ENCODE measurements at regions not wholly inside any gene's neighbourhood (a gene's known extent, or its start where the extent isn't known, plus 50 kb on each side); places are given as distances from the start of the nearest gene placed in this dataset.

DNA sequence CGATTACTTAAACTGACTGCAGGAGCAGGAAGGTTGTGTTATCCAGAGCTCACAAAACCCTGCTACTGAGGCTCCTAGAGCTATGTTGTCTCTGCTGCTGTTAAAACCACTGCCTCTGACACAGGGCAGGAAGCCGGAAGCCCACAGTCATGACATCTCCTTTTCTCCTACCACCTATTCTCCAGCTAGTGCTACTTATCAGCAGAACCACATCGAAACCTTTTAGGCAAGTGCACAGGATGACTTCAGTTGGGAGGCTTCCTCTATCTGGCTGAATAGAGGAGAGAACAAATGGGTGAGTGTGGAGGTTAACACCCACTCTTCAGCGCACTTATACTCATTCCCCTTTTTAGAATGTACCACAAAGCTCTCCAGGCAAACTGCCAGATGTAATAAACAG is 638.0 kb downstream of the OTOL1 start:
- Histone ChIP-seq H3K27me3 (ENCODE audit: control insufficient read depth, insufficient read depth, low read length) (no peaks in the 10 kb centered on the region), H3K9me3 (ENCODE audit: control insufficient read depth, low read length) (no peaks in the 10 kb centered on the region), H3K4me3 (ENCODE audit: low read depth, low read length) (no peak overlapping the region), H3K27ac (no peak overlapping the region), H3K9ac (no peak overlapping the region), H3K36me3 (ENCODE audit: control insufficient read depth, insufficient read depth, low read length) (no peaks in the 10 kb centered on the region), H3K4me2 (ENCODE audit: low read length) (no peak overlapping the region), H3K79me2 (no peaks in the 10 kb centered on the region), H3K4me1 (no peaks in the 10 kb centered on the region), H2AFZ (no peak overlapping the region)
- TF ChIP-seq, protein P1, sequence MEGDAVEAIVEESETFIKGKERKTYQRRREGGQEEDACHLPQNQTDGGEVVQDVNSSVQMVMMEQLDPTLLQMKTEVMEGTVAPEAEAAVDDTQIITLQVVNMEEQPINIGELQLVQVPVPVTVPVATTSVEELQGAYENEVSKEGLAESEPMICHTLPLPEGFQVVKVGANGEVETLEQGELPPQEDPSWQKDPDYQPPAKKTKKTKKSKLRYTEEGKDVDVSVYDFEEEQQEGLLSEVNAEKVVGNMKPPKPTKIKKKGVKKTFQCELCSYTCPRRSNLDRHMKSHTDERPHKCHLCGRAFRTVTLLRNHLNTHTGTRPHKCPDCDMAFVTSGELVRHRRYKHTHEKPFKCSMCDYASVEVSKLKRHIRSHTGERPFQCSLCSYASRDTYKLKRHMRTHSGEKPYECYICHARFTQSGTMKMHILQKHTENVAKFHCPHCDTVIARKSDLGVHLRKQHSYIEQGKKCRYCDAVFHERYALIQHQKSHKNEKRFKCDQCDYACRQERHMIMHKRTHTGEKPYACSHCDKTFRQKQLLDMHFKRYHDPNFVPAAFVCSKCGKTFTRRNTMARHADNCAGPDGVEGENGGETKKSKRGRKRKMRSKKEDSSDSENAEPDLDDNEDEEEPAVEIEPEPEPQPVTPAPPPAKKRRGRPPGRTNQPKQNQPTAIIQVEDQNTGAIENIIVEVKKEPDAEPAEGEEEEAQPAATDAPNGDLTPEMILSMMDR (IDR thresholded peaks at IDR 0.05) = no peak

GRCh38 chr3:162136136-162136535 is 639.5 kb downstream of the OTOL1 start:
- Histone ChIP-seq H2AFZ (no peak overlapping the region), H3K4me3 (ENCODE audit: low read depth, low read length) (no peak overlapping the region), H3K4me1 (no peaks in the 10 kb centered on the region), H3K9me3 (ENCODE audit: control insufficient read depth, low read length) (no peaks in the 10 kb centered on the region), H3K27ac (no peak overlapping the region), H3K36me3 (ENCODE audit: control insufficient read depth, insufficient read depth, low read length) (no peaks in the 10 kb centered on the region), H3K9ac (no peak overlapping the region), H3K27me3 (ENCODE audit: control insufficient read depth, insufficient read depth, low read length) (no peaks in the 10 kb centered on the region), H3K79me2 (no peaks in the 10 kb centered on the region), H3K4me2 (ENCODE audit: low read length) (no peak overlapping the region)
- TF ChIP-seq, protein P1 (IDR thresholded peaks at IDR 0.05) = no peak

GRCh38 chr3:162138509-162138908 is 641.9 kb downstream of the OTOL1 start:
- H3K27ac ChIP-seq = no peak overlapping the region
- H3K79me2 ChIP-seq = no peaks in the 10 kb centered on the region
- TF ChIP-seq, protein P1 (IDR thresholded peaks at IDR 0.05) = no peak
- no peaks in the 10 kb centered on the region for H3K4me1 ChIP-seq
- no peak overlapping the region for H3K4me3 ChIP-seq (ENCODE audit: low read depth, low read length)
- H3K27me3 ChIP-seq (ENCODE audit: control insufficient read depth, insufficient read depth, low read length) = no peaks in the 10 kb centered on the region
- H3K36me3 ChIP-seq (ENCODE audit: control insufficient read depth, insufficient read depth, low read length) = no peaks in the 10 kb centered on the region
- H2AFZ ChIP-seq = no peak overlapping the region
- no peak overlapping the region for H3K4me2 ChIP-seq (ENCODE audit: low read length)
- H3K9me3 ChIP-seq (ENCODE audit: control insufficient read depth, low read length) = no peaks in the 10 kb centered on the region
- no peak overlapping the region for H3K9ac ChIP-seq

DNA sequence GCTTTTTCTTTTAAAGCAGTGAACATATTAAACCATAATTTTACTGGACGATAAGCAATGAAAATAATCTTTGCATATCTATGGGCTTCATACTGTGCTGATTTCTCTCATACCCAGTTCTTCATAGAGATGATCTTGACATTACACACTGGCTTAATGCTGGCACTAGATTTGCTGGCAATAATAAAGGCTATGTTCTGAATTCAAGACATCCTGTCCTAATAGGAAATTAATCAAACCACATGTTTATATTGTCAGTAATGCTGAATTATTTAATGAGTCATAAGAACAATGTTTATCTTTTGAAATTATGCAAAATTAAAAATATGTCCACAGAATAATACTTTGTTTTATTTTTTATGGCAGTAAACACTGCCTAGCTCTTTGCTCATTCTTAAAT is 643.2 kb downstream of the OTOL1 start:
- Histone ChIP-seq H2AFZ (no peak overlapping the region), H3K4me3 (ENCODE audit: low read depth, low read length) (no peak overlapping the region), H3K27me3 (ENCODE audit: control insufficient read depth, insufficient read depth, low read length) (no peaks in the 10 kb centered on the region), H3K9ac (no peak overlapping the region), H3K4me2 (ENCODE audit: low read length) (no peak overlapping the region), H3K36me3 (ENCODE audit: control insufficient read depth, insufficient read depth, low read length) (no peaks in the 10 kb centered on the region), H3K9me3 (ENCODE audit: control insufficient read depth, low read length) (no peaks in the 10 kb centered on the region), H3K27ac (no peak overlapping the region), H3K4me1 (no peaks in the 10 kb centered on the region), H3K79me2 (no peaks in the 10 kb centered on the region)
- TF ChIP-seq, protein P1 (IDR thresholded peaks at IDR 0.05) = no peak

DNA sequence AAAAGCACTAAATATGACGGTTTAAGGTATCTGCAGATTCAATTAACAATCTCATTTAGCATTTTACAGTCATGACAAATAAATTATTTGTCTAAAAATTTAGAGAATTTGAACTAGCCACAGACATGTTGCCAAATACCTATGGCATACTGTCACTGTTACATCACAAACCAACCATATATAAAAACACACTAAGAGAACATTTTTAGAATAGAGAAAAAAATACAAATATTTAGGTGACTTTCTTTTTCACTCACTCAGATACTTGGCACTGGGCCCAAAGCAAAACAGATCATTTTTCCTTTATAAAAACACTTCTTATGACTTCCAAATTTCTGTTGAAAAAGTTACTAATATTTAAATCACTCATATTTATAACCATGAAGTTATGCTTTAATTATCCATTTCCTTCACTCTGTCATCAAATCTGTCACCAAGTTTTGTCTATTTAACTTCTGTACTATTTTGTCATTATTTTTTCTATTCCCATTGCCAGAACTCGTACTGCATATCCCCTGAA is 644.7 kb downstream of the OTOL1 start:
- Histone ChIP-seq H3K9me3 (ENCODE audit: control insufficient read depth, low read length) (no peaks in the 10 kb centered on the region), H3K9ac (no peak overlapping the region), H3K79me2 (no peaks in the 10 kb centered on the region), H2AFZ (no peak overlapping the region), H3K4me2 (ENCODE audit: low read length) (no peak overlapping the region), H3K4me1 (no peaks in the 10 kb centered on the region), H3K4me3 (ENCODE audit: low read depth, low read length) (no peak overlapping the region), H3K36me3 (ENCODE audit: control insufficient read depth, insufficient read depth, low read length) (no peaks in the 10 kb centered on the region), H3K27me3 (ENCODE audit: control insufficient read depth, insufficient read depth, low read length) (no peaks in the 10 kb centered on the region), H3K27ac (no peak overlapping the region)
- TF ChIP-seq, protein P1 (IDR thresholded peaks at IDR 0.05) = no peak

All from parathyroid adenoma (tissue), 2 donors.